Stimulated activated naive CD8-positive, alpha-beta T cell treated with anti-CD3 and anti-CD28 coated beads, Interleukin-15, Interleukin-2, amounts not matched to agents 100 ng/mL and 50 ng/mL, for 24 hours (primary cell): ENCODE measurements at regions not wholly inside any gene's neighbourhood (a gene's known extent, or its start where the extent isn't known, plus 50 kb on each side); places are given as distances from the start of the nearest gene placed in this dataset.
"Not testable (repeated sequence)": the region's sequence is repeated elsewhere in the genome, so short reads cannot be mapped to it uniquely, and the experiment has no call there.

Experiments used
- H3K27ac Mint-ChIP-seq: one replicate; pipeline ENCODE4 v1.8.0; 2021; ENCODE audit warnings: mild to moderate bottlenecking, mixed read lengths
- H3K27me3 Mint-ChIP-seq: one replicate; pipeline ENCODE4 v1.8.0; 2021; ENCODE audit warnings: mixed read lengths
- H3K36me3 Mint-ChIP-seq: one replicate; pipeline ENCODE4 v1.8.0; 2021; ENCODE audit warnings: low read depth, mixed read lengths
- H3K4me1 Mint-ChIP-seq: one replicate; pipeline ENCODE4 v1.8.0; 2021; ENCODE audit warnings: low read depth, mixed read lengths
- H3K4me3 Mint-ChIP-seq: one replicate; pipeline ENCODE4 v1.8.0; 2021; ENCODE audit warnings: mild to moderate bottlenecking, mixed read lengths
- H3K9me3 Mint-ChIP-seq: one replicate; pipeline ENCODE4 v1.8.0; 2021; ENCODE audit warnings: mixed read lengths

DNA sequence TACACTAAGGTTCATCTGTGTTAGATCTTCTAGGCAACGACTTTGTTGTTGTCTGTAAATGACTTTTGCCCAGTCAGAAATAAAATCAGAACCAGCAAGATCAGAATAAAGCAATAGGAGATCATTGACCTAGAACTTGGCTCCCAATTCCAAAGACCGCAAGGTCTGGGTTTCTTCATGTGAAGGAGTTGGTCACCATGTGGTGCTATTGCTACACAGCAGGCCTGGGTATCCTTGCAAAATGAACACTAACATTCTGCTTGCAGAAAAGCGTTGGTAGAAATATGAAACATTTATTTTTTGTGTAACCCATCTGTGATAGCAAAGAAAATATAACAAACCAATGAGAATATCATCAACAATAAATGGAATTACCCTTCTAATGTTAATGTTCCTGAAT lies 831.0 kb downstream of the NXPH1 start:
- H3K27ac Mint-ChIP-seq: no peak overlapping the region
- H3K36me3 Mint-ChIP-seq: no peaks in the 10 kb centered on the region
- H3K27me3 Mint-ChIP-seq: no peaks in the 10 kb centered on the region
- peaks cover 26% of the 10 kb centered on the region for H3K9me3 Mint-ChIP-seq
- H3K4me3 Mint-ChIP-seq: no peak overlapping the region
- no peaks in the 10 kb centered on the region for H3K4me1 Mint-ChIP-seq

DNA sequence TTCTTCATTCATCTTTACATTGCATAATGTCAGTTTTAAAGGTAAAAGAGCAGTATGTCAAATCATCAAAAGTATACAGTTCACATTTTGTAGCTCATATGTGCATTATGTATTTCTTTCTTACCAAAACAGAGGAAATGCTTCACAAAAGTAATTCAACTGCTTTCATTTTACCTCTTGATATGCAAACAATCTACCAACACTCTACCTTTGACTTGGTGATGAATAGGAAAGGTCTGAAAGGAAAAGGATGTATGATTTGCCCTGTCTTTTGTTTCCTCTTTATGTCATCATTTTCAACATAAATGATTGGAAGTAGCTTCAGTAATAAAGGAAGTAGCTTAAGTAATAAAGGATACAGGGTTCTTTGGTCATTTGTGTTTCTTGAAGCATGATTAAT lies 846.7 kb downstream of the NXPH1 start:
- no peaks in the 10 kb centered on the region for H3K4me1 Mint-ChIP-seq
- no peaks in the 10 kb centered on the region for H3K27me3 Mint-ChIP-seq
- H3K27ac Mint-ChIP-seq: no peak overlapping the region
- peaks cover 7% of the 10 kb centered on the region for H3K9me3 Mint-ChIP-seq
- H3K4me3 Mint-ChIP-seq: no peak overlapping the region
- H3K36me3 Mint-ChIP-seq: no peaks in the 10 kb centered on the region

DNA sequence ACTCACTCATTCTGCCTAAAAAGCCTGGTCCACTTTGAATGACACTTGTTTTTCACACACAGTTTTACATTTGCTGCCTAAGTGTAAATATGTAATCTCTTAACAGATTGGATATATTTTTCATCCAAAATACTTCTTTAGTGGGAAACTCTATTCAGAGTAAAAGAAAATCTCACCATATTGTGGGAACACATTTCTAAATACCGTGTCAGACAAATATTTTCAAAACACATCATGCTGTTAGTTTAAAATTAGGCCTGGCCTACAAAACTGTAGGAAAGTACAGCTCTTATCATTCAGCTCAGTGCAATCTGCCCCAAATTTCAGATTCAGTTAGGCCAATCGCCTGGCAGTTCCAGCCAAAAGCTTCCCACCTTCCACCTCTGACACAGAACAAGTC lies 849.8 kb downstream of the NXPH1 start:
- H3K4me3 Mint-ChIP-seq: no peak overlapping the region
- no peak overlapping the region for H3K27ac Mint-ChIP-seq
- H3K36me3 Mint-ChIP-seq: no peaks in the 10 kb centered on the region
- peaks cover 13% of the 10 kb centered on the region for H3K9me3 Mint-ChIP-seq
- no peaks in the 10 kb centered on the region for H3K27me3 Mint-ChIP-seq
- H3K4me1 Mint-ChIP-seq: no peaks in the 10 kb centered on the region

DNA sequence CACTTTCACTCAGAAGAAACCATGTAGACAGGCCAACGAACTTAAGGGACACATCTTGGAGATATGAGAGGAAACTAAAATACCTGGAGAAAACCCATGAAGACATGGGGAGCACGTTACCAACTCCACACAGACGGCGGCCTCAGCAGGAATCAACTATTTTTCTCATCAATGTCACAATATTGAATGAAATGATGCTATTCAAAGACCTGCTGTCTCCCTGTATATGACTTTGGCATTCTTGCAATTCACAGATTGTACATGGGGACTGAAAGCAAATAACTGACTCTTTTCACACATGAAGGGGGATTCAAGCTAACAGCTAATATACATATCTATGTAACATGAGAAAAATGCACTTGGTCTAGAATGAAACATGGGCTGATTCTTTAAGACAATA lies 869.0 kb downstream of the NXPH1 start:
- Mint-ChIP-seq H3K9me3 (peaks cover 9% of the 10 kb centered on the region), H3K4me1 (no peaks in the 10 kb centered on the region), H3K4me3 (no peak overlapping the region), H3K27ac (no peak overlapping the region), H3K27me3 (no peaks in the 10 kb centered on the region), H3K36me3 (no peaks in the 10 kb centered on the region)

DNA sequence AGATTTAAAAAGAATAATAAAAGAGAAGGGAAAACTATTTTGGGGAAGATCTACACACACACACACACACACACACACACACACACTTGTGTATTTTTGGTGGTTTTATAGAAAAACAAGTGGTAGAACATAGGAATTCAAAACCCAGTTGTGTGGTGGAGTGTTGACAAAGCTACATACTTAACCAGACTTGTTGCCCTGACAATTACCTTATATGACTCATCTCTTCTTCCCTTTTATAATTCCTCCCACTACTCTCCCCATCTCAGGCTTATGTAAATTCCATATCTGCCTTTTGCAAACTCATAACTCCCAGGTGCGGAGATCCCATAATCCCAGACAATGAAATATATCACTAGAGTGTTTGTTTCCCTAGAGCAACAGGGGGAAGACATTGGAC lies 873.7 kb downstream of the NXPH1 start:
- H3K27me3 Mint-ChIP-seq: no peaks in the 10 kb centered on the region
- peaks cover 4% of the 10 kb centered on the region for H3K9me3 Mint-ChIP-seq
- H3K36me3 Mint-ChIP-seq: no peaks in the 10 kb centered on the region
- H3K4me1 Mint-ChIP-seq: no peaks in the 10 kb centered on the region
- no peak overlapping the region for H3K27ac Mint-ChIP-seq
- H3K4me3 Mint-ChIP-seq: no peak overlapping the region

DNA sequence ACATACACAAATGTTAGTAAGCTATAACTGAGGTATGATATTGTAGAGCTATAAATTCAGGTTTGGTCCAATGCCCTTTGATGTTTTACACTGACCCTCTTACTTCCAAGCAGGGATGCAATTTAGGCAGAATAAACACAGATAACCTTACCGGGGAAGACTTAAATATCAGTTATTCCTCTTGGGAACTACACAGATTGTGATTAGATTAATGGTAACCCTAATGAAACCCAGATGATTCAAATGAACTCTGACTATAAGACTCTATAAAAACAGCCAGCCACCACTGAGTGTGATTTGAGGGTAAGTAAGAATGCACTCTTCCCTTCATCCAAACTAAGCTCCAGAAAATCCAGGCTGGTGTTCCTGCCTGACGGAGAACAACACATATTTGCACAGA lies 891.1 kb downstream of the NXPH1 start:
- peaks cover 24% of the 10 kb centered on the region for H3K9me3 Mint-ChIP-seq
- no peaks in the 10 kb centered on the region for H3K36me3 Mint-ChIP-seq
- H3K27ac Mint-ChIP-seq: no peak overlapping the region
- H3K27me3 Mint-ChIP-seq: no peaks in the 10 kb centered on the region
- H3K4me1 Mint-ChIP-seq: no peaks in the 10 kb centered on the region
- no peak overlapping the region for H3K4me3 Mint-ChIP-seq

DNA sequence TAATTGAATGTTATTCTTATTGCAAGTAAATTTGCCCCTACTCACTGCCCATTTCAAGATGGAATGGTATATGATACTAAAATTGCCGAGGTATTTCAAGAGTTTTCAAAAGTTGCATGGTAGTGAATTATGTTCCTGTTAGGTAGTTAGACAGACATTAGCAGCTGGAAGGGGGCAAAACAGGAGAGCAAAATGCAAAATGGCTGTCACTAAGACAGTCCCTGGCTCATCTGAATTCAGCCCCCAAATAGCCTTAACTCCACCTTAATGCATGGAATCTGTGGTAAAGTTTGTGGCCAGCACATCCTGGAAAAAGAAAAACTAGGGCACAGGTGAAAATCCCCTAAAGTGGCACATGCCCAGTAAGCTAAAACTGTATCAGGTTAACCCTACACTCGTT lies 894.9 kb downstream of the NXPH1 start:
- Mint-ChIP-seq H3K36me3 (no peaks in the 10 kb centered on the region), H3K4me3 (no peak overlapping the region), H3K27ac (no peak overlapping the region), H3K27me3 (no peaks in the 10 kb centered on the region), H3K4me1 (no peaks in the 10 kb centered on the region), H3K9me3 (peaks cover 6% of the 10 kb centered on the region)

DNA sequence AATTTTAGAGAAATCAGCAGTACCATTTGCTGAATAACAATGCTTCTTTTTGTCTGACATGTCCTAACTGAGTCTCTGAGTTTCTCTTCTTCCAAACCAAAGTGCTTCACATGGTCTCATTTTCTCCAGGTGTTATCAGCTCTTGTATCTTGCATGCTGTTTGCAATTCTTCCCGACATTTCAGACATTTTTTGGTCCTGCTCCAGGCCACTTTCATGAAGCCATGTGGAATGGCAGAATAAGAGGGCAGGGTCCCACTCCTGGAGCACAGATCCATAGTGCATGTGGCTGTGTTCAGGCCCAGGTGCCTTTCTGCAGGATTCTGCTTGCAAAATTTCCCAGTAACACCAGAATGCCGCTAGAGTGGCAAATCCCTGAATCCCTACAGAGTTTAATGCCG lies 916.2 kb downstream of the NXPH1 start:
- peaks cover 7% of the 10 kb centered on the region for H3K9me3 Mint-ChIP-seq
- no peaks in the 10 kb centered on the region for H3K36me3 Mint-ChIP-seq
- no peak overlapping the region for H3K4me3 Mint-ChIP-seq
- no peaks in the 10 kb centered on the region for H3K27me3 Mint-ChIP-seq
- H3K4me1 Mint-ChIP-seq: no peaks in the 10 kb centered on the region
- no peak overlapping the region for H3K27ac Mint-ChIP-seq

DNA sequence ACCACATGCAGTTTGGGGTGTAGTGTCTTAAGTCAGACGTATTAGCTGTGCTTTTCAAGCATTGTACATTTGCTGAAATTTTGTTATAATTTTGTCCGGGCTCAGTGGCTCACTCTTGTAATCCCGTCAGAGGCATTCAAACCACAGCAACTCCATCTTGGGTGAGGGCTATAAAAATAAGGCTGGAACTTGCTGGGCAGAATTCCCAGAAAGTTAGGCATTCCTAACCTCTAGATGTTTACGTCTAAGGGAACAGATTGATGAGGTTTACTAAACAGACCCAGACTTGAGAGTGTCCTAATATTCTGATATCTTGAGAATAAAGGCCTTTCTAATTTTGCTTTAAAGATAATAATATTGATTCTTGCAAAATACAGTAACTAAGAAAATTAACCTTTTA lies 957.8 kb downstream of the NXPH1 start:
- H3K4me3 Mint-ChIP-seq: no peak overlapping the region
- no peaks in the 10 kb centered on the region for H3K36me3 Mint-ChIP-seq
- H3K9me3 Mint-ChIP-seq: peaks cover 21% of the 10 kb centered on the region
- no peaks in the 10 kb centered on the region for H3K4me1 Mint-ChIP-seq
- H3K27me3 Mint-ChIP-seq: no peaks in the 10 kb centered on the region
- no peak overlapping the region for H3K27ac Mint-ChIP-seq

DNA sequence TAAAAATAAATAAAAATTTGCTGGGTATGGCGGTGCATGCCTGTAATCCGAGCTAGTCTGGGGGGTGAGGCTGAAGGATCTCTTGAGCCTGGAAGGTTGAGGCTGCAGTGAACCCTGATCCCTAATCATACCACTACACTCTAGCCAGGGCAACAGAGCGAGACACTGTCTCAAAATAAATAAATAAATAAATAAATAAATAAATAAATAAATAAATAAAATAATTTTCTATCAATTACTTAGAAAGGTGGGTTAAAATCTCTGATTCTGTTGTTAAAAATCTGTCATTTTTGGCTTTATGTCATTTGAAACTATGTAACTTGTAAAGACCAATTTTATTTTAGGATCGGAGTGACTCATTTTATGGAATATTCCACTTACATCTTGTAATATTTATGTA lies 958.6 kb downstream of the NXPH1 start:
- no peak overlapping the region for H3K27ac Mint-ChIP-seq
- H3K27me3 Mint-ChIP-seq: no peaks in the 10 kb centered on the region
- no peaks in the 10 kb centered on the region for H3K36me3 Mint-ChIP-seq
- no peak overlapping the region for H3K4me3 Mint-ChIP-seq
- no peaks in the 10 kb centered on the region for H3K4me1 Mint-ChIP-seq
- peaks cover 17% of the 10 kb centered on the region for H3K9me3 Mint-ChIP-seq

DNA sequence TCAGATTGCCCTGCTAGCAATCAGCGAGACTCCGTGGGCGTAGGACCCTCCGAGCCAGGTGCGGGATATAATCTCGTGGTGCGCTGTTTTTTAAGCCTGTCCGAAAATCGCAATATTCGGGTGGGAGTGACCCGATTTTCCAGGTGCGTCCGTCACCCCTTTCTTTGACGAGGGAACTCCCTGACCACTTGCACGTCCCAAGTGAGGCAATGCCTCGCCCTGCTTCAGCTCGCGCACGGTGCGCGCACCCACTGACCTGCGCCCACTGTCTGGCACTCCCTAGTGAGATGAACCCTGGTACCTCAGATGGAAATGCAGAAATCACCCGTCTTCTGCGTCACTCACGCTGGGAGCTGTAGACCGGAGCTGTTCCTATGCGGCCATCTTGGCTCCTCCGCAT lies 971.0 kb downstream of the NXPH1 start:
- H3K27ac Mint-ChIP-seq, H3K4me1 Mint-ChIP-seq, H3K4me3 Mint-ChIP-seq, H3K27me3 Mint-ChIP-seq, H3K36me3 Mint-ChIP-seq: not testable (repeated sequence)
- H3K9me3 Mint-ChIP-seq: peaks cover 12% of the 10 kb centered on the region

DNA sequence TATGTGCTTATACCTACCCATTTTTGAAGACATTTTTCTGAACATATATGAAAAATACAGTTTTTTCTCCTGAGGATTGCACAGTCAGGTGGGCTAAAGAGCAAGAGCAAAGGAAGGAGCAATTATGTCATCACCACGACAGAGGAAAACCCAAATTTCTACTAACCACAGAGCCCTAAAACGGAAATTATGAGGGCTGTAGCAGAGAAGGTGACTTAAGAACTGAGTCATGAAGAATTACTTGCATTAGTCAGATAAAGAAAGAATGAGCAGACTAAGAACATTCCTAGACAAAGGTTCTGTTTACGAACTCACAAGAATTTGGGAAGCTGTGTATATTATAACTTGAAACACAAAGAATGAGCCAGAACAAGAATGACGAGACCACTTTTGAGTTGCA lies 974.4 kb downstream of the NXPH1 start:
- Mint-ChIP-seq H3K27me3 (no peaks in the 10 kb centered on the region), H3K4me3 (no peak overlapping the region), H3K4me1 (no peaks in the 10 kb centered on the region), H3K36me3 (no peaks in the 10 kb centered on the region), H3K9me3 (peaks cover 11% of the 10 kb centered on the region), H3K27ac (no peak overlapping the region)

DNA sequence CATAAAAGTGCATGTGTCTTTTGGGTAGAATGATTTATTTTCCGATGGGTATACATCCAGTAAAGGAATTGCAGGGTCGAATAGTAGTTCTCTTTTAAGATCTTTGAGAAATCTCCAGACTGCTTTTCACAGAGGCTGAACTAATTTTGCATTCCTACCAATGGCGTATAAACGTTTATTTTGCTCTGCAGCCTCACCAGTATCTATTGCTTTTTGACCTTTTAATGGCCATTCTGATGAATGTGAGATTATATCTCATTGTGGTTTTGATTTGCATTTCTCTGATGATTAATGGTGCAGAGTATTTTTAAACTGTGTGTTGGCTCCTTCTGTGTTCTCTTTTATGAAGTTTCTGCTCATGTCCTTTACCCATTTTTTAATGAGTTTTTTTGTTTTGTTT lies 1020.1 kb downstream of the NXPH1 start:
- no peaks in the 10 kb centered on the region for H3K4me1 Mint-ChIP-seq
- no peaks in the 10 kb centered on the region for H3K27me3 Mint-ChIP-seq
- H3K9me3 Mint-ChIP-seq: peaks cover 10% of the 10 kb centered on the region
- H3K27ac Mint-ChIP-seq: no peak overlapping the region
- no peak overlapping the region for H3K4me3 Mint-ChIP-seq
- no peaks in the 10 kb centered on the region for H3K36me3 Mint-ChIP-seq

DNA sequence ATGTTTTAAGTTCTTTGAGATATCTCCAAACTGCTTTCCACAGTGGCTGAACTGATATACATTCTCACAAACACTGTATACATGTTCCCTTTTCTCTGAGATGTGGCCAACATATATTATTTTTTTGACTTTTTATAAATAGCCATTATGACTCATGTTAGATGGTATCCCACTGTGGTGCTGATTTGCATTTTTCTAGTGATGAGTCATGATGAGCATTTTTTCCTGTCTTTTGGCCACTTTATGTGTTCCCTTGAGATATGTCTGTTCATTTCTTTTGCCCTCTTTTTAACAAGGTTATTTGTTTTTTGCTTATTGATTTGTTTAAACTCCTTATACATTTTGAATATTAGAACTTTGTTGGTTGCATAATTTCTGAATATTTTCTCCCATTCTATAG lies 1055.1 kb downstream of the NXPH1 start:
- Mint-ChIP-seq H3K4me1 (no peaks in the 10 kb centered on the region), H3K36me3 (no peaks in the 10 kb centered on the region), H3K9me3 (peaks cover 17% of the 10 kb centered on the region), H3K27ac (no peak overlapping the region), H3K4me3 (no peak overlapping the region), H3K27me3 (no peaks in the 10 kb centered on the region)

DNA sequence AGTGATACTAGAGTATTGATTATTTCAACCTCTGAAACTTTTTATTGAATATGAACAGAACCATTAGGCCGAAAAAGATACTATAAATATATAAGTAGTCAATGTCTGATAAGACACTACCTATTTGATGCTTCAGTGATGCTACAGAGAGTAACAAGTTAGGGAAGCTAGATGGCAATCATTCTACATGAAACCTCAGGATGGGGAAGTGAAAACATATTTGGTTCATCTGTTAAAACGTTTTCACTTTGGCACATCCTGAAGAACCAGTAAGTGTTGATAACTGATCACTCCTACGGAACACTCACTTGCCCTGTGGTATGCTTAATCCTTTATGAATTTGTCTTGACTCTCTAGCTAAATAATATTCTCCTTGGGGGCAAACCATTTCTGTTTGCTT lies 1064.9 kb downstream of the NXPH1 start:
- H3K4me3 Mint-ChIP-seq: no peak overlapping the region
- no peaks in the 10 kb centered on the region for H3K36me3 Mint-ChIP-seq
- H3K9me3 Mint-ChIP-seq: peaks cover 12% of the 10 kb centered on the region
- no peaks in the 10 kb centered on the region for H3K4me1 Mint-ChIP-seq
- no peaks in the 10 kb centered on the region for H3K27me3 Mint-ChIP-seq
- H3K27ac Mint-ChIP-seq: no peak overlapping the region

DNA sequence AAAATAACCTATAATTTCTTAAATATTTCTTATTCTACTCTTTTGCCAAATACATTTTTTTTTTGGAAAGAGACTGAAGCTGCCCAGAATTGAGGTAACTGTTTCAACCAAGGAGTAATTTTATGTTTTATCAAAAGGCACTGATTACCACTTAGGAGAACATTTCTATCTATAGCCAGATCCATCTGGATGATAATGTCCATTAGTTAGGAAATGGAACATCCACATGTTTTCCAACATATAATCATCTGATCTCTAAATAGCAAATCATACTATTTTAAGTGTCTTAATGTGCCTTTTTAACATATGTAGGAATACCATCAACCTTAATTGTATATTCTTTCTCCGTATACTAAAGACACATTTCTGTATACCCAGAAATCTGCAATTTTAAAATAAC lies 1068.9 kb downstream of the NXPH1 start:
- Mint-ChIP-seq H3K4me3 (no peak overlapping the region), H3K27ac (no peak overlapping the region), H3K4me1 (no peaks in the 10 kb centered on the region), H3K27me3 (no peaks in the 10 kb centered on the region), H3K9me3 (peaks cover 12% of the 10 kb centered on the region), H3K36me3 (no peaks in the 10 kb centered on the region)

DNA sequence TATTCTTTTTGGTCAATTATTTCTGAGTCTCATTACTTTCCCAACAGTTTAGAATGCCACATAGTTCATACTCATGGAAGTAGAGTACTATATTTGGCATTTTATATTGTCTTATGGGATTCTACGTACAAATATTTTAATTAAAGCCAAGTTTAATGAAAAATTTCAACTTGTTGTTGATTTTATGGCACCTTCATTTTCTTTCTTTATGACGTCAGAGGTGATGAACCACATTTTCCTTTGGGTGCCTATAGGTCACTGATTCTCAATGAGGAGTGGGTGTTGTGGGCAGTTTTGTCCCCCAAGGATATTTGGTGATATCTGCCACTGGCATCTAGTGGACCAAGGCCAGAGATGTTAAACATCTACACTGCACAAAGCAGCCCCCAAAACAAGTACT lies 1071.3 kb downstream of the NXPH1 start:
- no peaks in the 10 kb centered on the region for H3K36me3 Mint-ChIP-seq
- H3K4me1 Mint-ChIP-seq: no peaks in the 10 kb centered on the region
- H3K9me3 Mint-ChIP-seq: peaks cover 12% of the 10 kb centered on the region
- no peak overlapping the region for H3K27ac Mint-ChIP-seq
- no peaks in the 10 kb centered on the region for H3K27me3 Mint-ChIP-seq
- H3K4me3 Mint-ChIP-seq: no peak overlapping the region
